Glutamatergic neuron (in vitro differentiated cells): ENCODE measurements at regions not wholly inside any gene's neighbourhood (a gene's known extent, or its start where the extent isn't known, plus 50 kb on each side); places are given as distances from the start of the nearest gene placed in this dataset.

Experiments used
- DNase-seq: peaks from one replicate; pipeline ENCODE4 v3.0.0; 2022
- H3K27ac Mint-ChIP-seq: one replicate; pipeline ENCODE4 v1.8.0; 2020; ENCODE audit warnings: mild to moderate bottlenecking, mixed read lengths, inconsistent platforms; ENCODE audit not compliant: unreplicated experiment
- H3K27me3 Mint-ChIP-seq: one replicate; pipeline ENCODE4 v1.8.0; 2020; ENCODE audit warnings: mild to moderate bottlenecking, moderate library complexity, mixed read lengths, inconsistent platforms; ENCODE audit not compliant: unreplicated experiment
- H3K36me3 Mint-ChIP-seq: one replicate; pipeline ENCODE4 v1.8.0; 2020; ENCODE audit warnings: mild to moderate bottlenecking, mixed read lengths, inconsistent platforms; ENCODE audit not compliant: unreplicated experiment
- H3K4me1 Mint-ChIP-seq: one replicate; pipeline ENCODE4 v1.8.0; 2020; ENCODE audit warnings: mild to moderate bottlenecking, low read depth, mixed read lengths, inconsistent platforms; ENCODE audit not compliant: unreplicated experiment
- H3K4me3 Mint-ChIP-seq: one replicate; pipeline ENCODE4 v1.8.0; 2020; ENCODE audit warnings: mild to moderate bottlenecking, mixed read lengths, inconsistent platforms; ENCODE audit not compliant: unreplicated experiment
- H3K9me3 Mint-ChIP-seq: one replicate; pipeline ENCODE4 v1.8.0; 2020; ENCODE audit warnings: mild to moderate bottlenecking, moderate library complexity, mixed read lengths, inconsistent platforms; ENCODE audit not compliant: unreplicated experiment
- TF ChIP-seq, protein P1 (sequence below): fragments of 200-600 bp; sonication (generic); IDR thresholded peaks from one replicate; pipeline ENCODE4 v1.5.0; 2021; ENCODE audit not compliant: partially characterized antibody, unreplicated experiment

DNA sequence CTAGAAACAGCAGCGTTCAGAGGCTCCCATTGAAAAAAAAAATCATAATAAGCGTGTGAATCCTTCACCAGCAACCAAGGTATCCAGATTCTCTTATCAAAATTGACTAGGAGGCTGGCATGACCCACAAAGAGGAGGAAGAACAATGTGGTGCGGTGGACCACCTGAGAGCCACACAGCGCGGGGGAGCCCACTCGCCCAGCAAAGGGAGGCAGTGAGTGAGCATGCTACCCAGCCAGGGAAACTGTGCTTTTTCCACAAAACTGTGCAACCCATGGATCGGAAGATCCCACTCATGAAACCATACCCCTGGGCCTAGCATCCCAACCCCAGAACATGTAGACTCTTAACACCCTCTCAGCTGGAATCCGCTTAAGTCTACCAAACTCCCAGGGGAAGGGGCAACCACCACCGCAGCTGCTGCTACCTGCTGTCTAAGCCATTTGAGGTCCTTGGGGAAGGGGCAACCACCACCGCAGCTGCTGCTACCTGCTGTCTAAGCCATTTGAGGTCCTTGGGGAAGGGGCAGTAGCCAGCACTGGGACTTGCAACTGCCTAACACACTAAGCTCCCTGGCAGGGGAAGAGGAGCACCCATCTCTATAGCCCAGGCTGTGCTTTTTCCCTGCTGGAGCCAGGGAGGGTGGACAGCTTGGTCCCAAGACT is 102.8 kb upstream of the CLDN18 start:
- peaks cover 2% of the 10 kb centered on the region for H3K9me3 Mint-ChIP-seq
- peaks cover 16% of the 10 kb centered on the region for H3K36me3 Mint-ChIP-seq
- no peaks in the 10 kb centered on the region for H3K4me1 Mint-ChIP-seq
- no peak overlapping the region for H3K27ac Mint-ChIP-seq
- DNase-seq: peak; percentile 16
- no peaks in the 10 kb centered on the region for H3K27me3 Mint-ChIP-seq
- H3K4me3 Mint-ChIP-seq: no peak overlapping the region
- TF ChIP-seq, protein P1, sequence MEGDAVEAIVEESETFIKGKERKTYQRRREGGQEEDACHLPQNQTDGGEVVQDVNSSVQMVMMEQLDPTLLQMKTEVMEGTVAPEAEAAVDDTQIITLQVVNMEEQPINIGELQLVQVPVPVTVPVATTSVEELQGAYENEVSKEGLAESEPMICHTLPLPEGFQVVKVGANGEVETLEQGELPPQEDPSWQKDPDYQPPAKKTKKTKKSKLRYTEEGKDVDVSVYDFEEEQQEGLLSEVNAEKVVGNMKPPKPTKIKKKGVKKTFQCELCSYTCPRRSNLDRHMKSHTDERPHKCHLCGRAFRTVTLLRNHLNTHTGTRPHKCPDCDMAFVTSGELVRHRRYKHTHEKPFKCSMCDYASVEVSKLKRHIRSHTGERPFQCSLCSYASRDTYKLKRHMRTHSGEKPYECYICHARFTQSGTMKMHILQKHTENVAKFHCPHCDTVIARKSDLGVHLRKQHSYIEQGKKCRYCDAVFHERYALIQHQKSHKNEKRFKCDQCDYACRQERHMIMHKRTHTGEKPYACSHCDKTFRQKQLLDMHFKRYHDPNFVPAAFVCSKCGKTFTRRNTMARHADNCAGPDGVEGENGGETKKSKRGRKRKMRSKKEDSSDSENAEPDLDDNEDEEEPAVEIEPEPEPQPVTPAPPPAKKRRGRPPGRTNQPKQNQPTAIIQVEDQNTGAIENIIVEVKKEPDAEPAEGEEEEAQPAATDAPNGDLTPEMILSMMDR: no peak

DNA sequence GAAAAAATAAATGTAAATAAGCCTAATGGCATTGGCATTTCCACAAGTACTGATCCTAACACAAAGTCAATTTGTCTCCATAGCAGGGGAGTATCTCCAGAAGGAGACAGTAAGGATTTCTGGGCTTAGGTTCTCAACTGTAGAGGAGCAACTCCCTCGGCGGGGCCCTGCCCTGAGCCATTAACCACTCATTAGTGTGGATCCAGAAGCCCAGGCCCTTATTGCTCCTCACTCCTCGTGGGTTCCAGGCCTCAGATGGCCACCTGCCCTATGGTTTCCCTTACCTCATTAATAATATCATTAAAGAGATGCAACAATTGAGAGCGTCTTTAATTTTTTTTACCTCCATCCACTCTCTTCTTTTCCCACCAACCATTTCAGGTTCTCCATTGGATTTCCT is 85.3 kb upstream of the CLDN18 start:
- no peaks in the 10 kb centered on the region for H3K36me3 Mint-ChIP-seq
- no peaks in the 10 kb centered on the region for H3K27me3 Mint-ChIP-seq
- DNase-seq: no peak
- no peak overlapping the region for H3K27ac Mint-ChIP-seq
- H3K9me3 Mint-ChIP-seq: no peaks in the 10 kb centered on the region
- TF ChIP-seq, protein P1: no peak
- no peaks in the 10 kb centered on the region for H3K4me1 Mint-ChIP-seq
- H3K4me3 Mint-ChIP-seq: no peak overlapping the region

DNA sequence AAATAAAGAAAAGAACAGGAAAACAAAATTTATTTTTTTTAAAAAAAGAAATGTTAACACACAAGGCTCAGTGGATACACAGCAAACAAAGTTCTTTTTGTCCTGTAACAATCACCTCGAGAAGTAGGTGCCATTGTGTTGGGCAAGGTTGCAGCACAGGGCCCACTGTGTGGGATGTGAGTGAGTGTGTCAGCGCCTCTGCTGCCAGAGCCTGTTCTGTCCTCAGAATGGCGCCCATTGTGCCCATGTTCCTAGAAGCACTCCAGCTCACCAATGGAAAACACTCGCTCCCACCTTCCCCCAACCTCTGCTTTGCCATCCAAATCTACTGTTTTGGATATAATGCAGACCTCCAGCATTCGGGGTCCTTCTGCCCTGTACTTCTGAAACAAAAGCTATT is 84.9 kb upstream of the CLDN18 start:
- no peaks in the 10 kb centered on the region for H3K36me3 Mint-ChIP-seq
- H3K4me3 Mint-ChIP-seq: no peak overlapping the region
- no peaks in the 10 kb centered on the region for H3K9me3 Mint-ChIP-seq
- H3K27me3 Mint-ChIP-seq: no peaks in the 10 kb centered on the region
- no peaks in the 10 kb centered on the region for H3K4me1 Mint-ChIP-seq
- no peak overlapping the region for H3K27ac Mint-ChIP-seq
- DNase-seq: no peak
- TF ChIP-seq, protein P1: no peak

DNA sequence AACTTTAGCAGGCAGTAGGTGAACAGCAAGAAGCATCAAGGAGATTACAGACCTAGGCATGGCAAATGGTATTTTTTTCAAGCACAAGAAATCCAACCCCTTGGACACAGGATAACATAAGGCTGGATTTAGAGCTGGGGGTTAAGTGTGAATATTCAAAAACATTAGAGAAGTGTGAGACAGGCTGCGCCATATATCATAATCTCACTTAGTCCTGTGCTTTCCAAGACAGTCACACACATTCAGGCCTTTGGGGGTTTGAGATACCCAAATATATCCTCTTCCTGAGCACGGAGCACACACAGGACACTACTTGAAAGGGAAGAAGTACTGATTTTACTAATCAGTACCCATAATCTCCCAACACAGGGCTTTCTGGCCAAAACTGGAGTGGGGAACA is 83.0 kb upstream of the CLDN18 start:
- no peaks in the 10 kb centered on the region for H3K9me3 Mint-ChIP-seq
- no peaks in the 10 kb centered on the region for H3K27me3 Mint-ChIP-seq
- H3K36me3 Mint-ChIP-seq: no peaks in the 10 kb centered on the region
- H3K4me1 Mint-ChIP-seq: no peaks in the 10 kb centered on the region
- TF ChIP-seq, protein P1: no peak
- no peak overlapping the region for H3K4me3 Mint-ChIP-seq
- DNase-seq: no peak
- no peak overlapping the region for H3K27ac Mint-ChIP-seq

DNA sequence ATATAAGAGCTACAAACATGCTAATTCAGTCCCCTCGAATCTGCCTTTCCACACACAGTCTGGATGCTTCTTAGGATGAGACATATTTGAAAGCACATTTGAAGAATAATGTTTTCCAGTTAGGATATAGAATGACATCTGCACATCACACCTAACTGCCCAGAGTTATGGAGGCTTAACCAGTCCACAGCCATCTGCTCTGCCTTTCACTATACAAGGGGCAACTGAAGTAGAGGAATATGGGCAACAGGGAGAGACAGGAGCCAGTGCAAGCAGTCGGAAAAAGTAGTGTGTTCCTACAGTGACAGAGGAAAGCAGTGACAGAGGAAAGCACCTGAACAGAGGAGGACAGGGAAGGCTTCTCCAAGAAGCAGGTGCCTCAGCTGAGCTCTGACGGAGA is 79.0 kb upstream of the CLDN18 start:
- TF ChIP-seq, protein P1: no peak
- H3K27me3 Mint-ChIP-seq: no peaks in the 10 kb centered on the region
- no peak for DNase-seq
- H3K4me1 Mint-ChIP-seq: no peaks in the 10 kb centered on the region
- no peak overlapping the region for H3K4me3 Mint-ChIP-seq
- no peak overlapping the region for H3K27ac Mint-ChIP-seq
- H3K9me3 Mint-ChIP-seq: peaks cover 3% of the 10 kb centered on the region
- H3K36me3 Mint-ChIP-seq: no peaks in the 10 kb centered on the region
